ENCODE measurements at regions not wholly inside any gene's neighbourhood (a gene's known extent, or its start where the extent isn't known, plus 50 kb on each side); places are given as distances from the start of the nearest gene placed in this dataset.

- TF ChIP-seq CTCF (IDR thresholded peaks at IDR 0.05; ENCODE audit: low read depth, low read length): no peak
Measured at GRCh38 chr4:24470666-24471485, 113.5 kb downstream of the DHX15 start.

GRCh38 chr4:24468071-24468470 lies 116.3 kb downstream of the DHX15 start:
- TF ChIP-seq CTCF (IDR thresholded peaks at IDR 0.05; ENCODE audit: low read depth, low read length): no peak
- DNase-seq (ENCODE audit: extremely low read depth, low read depth): no peak

More at GRCh38 chr4:24470666-24471485, 113.5 kb downstream of the DHX15 start:
- DNase-seq (ENCODE audit: extremely low read depth, low read depth): no peak

GRCh38 chr4:24464566-24464965 lies 119.8 kb downstream of the DHX15 start:
- no peak for TF ChIP-seq CTCF (IDR thresholded peaks at IDR 0.05; ENCODE audit: low read depth, low read length)
- DNase-seq (ENCODE audit: extremely low read depth, low read depth): no peak

DNA sequence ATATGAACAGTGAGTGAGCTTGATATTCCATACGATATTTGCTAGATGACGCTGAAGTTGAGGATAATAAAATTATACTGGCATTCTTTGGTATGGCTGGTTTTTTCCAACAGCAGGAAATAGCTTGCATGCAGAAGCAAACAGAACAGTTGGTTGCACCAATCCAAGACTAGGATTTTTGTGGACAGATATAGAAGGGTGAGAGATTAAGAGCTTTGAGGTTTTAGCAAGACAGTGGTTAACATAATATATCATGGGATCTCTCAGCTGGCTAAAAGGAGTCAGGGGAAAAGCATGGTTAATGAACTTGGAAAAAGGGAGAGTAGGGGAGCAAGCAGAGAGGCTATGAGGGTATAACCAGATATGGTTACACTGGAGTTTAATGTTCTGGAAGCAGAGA lies 127.9 kb downstream of the DHX15 start:
- TF ChIP-seq CTCF (IDR thresholded peaks at IDR 0.05; ENCODE audit: low read depth, low read length): no peak
- no peak for DNase-seq (ENCODE audit: extremely low read depth, low read depth)

GRCh38 chr4:24453951-24454350 lies 130.4 kb downstream of the DHX15 start:
- no peak for TF ChIP-seq CTCF (IDR thresholded peaks at IDR 0.05; ENCODE audit: low read depth, low read length)
- no peak for DNase-seq (ENCODE audit: extremely low read depth, low read depth)

DNA sequence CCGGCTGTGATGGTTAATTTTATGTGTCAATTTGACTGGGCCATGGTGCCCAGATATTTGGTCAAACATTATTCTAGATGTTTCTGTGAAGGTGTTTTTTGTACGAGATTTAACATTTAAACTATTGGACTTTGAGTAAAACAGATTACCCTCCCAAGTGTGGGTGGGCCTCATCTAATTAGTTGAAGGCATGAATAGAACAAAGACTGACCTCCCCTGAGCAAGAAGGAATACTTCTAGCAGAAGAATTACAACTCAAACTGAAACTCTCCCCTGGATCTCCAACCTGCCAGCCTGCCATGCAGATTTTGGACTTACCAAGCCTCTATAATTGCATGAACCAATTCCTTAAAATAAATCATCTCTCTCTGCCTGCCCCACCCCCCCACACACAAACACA lies 132.5 kb downstream of the DHX15 start:
- TF ChIP-seq CTCF (IDR thresholded peaks at IDR 0.05; ENCODE audit: low read depth, low read length): no peak
- DNase-seq (ENCODE audit: extremely low read depth, low read depth): no peak

- DNase-seq (ENCODE audit: extremely low read depth, low read depth): no peak
- TF ChIP-seq CTCF (IDR thresholded peaks at IDR 0.05; ENCODE audit: low read depth, low read length): no peak
Measured at GRCh38 chr4:24443200-24443599, 141.2 kb downstream of the DHX15 start.
